Body of pancreas (tissue), 4 donors: ENCODE measurements at regions not wholly inside any gene's neighbourhood (a gene's known extent, or its start where the extent isn't known, plus 50 kb on each side); places are given as distances from the start of the nearest gene placed in this dataset.

Experiments
- CTCF ChIP-seq, 7 experiments: fragments of 450-650 bp in 4 of 7; fragments of 200-600 bp in 3 of 7; sonication (generic) in 3 of 7; IDR thresholded peaks; one replicate each; pipeline ENCODE4 v1.5.1; 2016 to 2019; ENCODE audit warnings: antibody characterized with exemption in 7 of 7
- POLR2A ChIP-seq, 3 donors: fragments of 450-650 bp; IDR thresholded peaks; one replicate each; pipeline ENCODE4 v1.6.1; 2016; ENCODE audit warnings: antibody characterized with exemption in 3 of 3, mild to moderate bottlenecking in 2 of 3

- TF ChIP-seq POLR2A (IDR thresholded peaks at IDR 0.05) = no peak
- no peak for TF ChIP-seq CTCF (IDR thresholded peaks at IDR 0.05)
Measured at GRCh38 chr12:107894589-107894988, 120.1 kb downstream of the ASCL4 start.
